ENCODE measurements at regions not wholly inside any gene's neighbourhood (a gene's known extent, or its start where the extent isn't known, plus 50 kb on each side); places are given as distances from the start of the nearest gene placed in this dataset.

GRCh38 chr4:13207226-13207625 lies 276.9 kb downstream of the RAB28 start:
- no peaks in the 10 kb centered on the region for H3K9me3 Mint-ChIP-seq
- H3K27me3 Mint-ChIP-seq (ENCODE audit: low read depth): no peaks in the 10 kb centered on the region
- H3K4me1 Mint-ChIP-seq: no peaks in the 10 kb centered on the region
- H3K36me3 Mint-ChIP-seq (ENCODE audit: low read depth): no peaks in the 10 kb centered on the region
- no peak for DNase-seq (ENCODE audit: low read depth, low spot score)
- no peak overlapping the region for H3K4me3 Mint-ChIP-seq
- no peak for TF ChIP-seq CTCF (conservative IDR thresholded peaks at IDR 0.05)
- no peak overlapping the region for H3K27ac Mint-ChIP-seq (ENCODE audit: unreplicated experiment)

DNA sequence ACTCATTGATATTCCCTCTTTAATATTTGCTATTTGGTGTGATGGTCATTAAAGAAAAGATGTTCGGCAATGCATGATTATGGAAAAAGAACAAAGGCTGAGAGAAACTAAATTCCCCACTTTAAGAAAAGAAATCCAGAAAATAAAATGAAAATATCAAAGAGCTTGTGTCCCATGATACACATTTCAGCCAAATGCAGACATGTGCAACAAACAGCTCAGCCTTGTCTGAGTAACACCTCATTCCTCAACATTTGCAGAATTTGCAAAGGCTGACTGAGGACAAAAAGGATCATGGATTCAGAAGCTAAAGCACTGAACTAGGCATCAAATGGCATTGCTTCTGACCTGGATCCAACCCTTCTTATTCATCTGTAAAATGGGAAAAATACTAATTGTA lies 281.0 kb downstream of the RAB28 start:
- Mint-ChIP-seq H3K4me1 (no peaks in the 10 kb centered on the region), H3K27ac (ENCODE audit: unreplicated experiment) (no peak overlapping the region), H3K9me3 (no peaks in the 10 kb centered on the region), H3K27me3 (ENCODE audit: low read depth) (no peaks in the 10 kb centered on the region), H3K4me3 (no peak overlapping the region), H3K36me3 (ENCODE audit: low read depth) (no peaks in the 10 kb centered on the region)
- TF ChIP-seq CTCF (conservative IDR thresholded peaks at IDR 0.05): no peak
- no peak for DNase-seq (ENCODE audit: low read depth, low spot score)

- Mint-ChIP-seq H3K4me3 (no peak overlapping the region), H3K4me1 (no peaks in the 10 kb centered on the region), H3K36me3 (ENCODE audit: low read depth) (no peaks in the 10 kb centered on the region), H3K9me3 (no peaks in the 10 kb centered on the region), H3K27ac (ENCODE audit: unreplicated experiment) (no peak overlapping the region), H3K27me3 (ENCODE audit: low read depth) (no peaks in the 10 kb centered on the region)
- no peak for DNase-seq (ENCODE audit: low read depth, low spot score)
- no peak for TF ChIP-seq CTCF (conservative IDR thresholded peaks at IDR 0.05)
These were observed 281.4 kb downstream of the RAB28 start for GRCh38 chr4:13202701-13203100.

- H3K4me1 Mint-ChIP-seq: no peaks in the 10 kb centered on the region
- TF ChIP-seq CTCF (conservative IDR thresholded peaks at IDR 0.05): no peak
- no peaks in the 10 kb centered on the region for H3K27me3 Mint-ChIP-seq (ENCODE audit: low read depth)
- H3K27ac Mint-ChIP-seq (ENCODE audit: unreplicated experiment): no peak overlapping the region
- H3K9me3 Mint-ChIP-seq: no peaks in the 10 kb centered on the region
- DNase-seq (ENCODE audit: low read depth, low spot score): no peak
- no peak overlapping the region for H3K4me3 Mint-ChIP-seq
- H3K36me3 Mint-ChIP-seq (ENCODE audit: low read depth): no peaks in the 10 kb centered on the region
These were observed 282.9 kb downstream of the RAB28 start for GRCh38 chr4:13201241-13201640.

GRCh38 chr4:13196721-13197120 lies 287.4 kb downstream of the RAB28 start:
- no peaks in the 10 kb centered on the region for H3K4me1 Mint-ChIP-seq
- peaks cover 15% of the 10 kb centered on the region for H3K36me3 Mint-ChIP-seq (ENCODE audit: low read depth)
- DNase-seq (ENCODE audit: low read depth, low spot score): no peak
- H3K4me3 Mint-ChIP-seq: no peak overlapping the region
- H3K27ac Mint-ChIP-seq (ENCODE audit: unreplicated experiment): no peak overlapping the region
- H3K27me3 Mint-ChIP-seq (ENCODE audit: low read depth): no peaks in the 10 kb centered on the region
- TF ChIP-seq CTCF (conservative IDR thresholded peaks at IDR 0.05): no peak
- H3K9me3 Mint-ChIP-seq: peaks cover 15% of the 10 kb centered on the region

GRCh38 chr4:13193662-13194061 lies 290.5 kb downstream of the RAB28 start:
- H3K36me3 Mint-ChIP-seq (ENCODE audit: low read depth): peaks cover 15% of the 10 kb centered on the region
- no peak overlapping the region for H3K27ac Mint-ChIP-seq (ENCODE audit: unreplicated experiment)
- TF ChIP-seq CTCF (conservative IDR thresholded peaks at IDR 0.05): no peak
- H3K9me3 Mint-ChIP-seq: peaks cover 15% of the 10 kb centered on the region
- DNase-seq (ENCODE audit: low read depth, low spot score): no peak
- H3K4me3 Mint-ChIP-seq: no peak overlapping the region
- H3K4me1 Mint-ChIP-seq: no peaks in the 10 kb centered on the region
- H3K27me3 Mint-ChIP-seq (ENCODE audit: low read depth): no peaks in the 10 kb centered on the region

Measured in neural crest cell (in vitro differentiated cells).